DOHH2 (cell line): ENCODE measurements at regions not wholly inside any gene's neighbourhood (a gene's known extent, or its start where the extent isn't known, plus 50 kb on each side); places are given as distances from the start of the nearest gene placed in this dataset.

ENCODE experiments used
- H3F3A ChIP-seq: fragments of 200-600 bp; sonication (generic), shearing (Covaris generic); 2 replicates; pipeline ENCODE4 v1.6.0; 2016; ENCODE audit warnings: antibody characterized with exemption, mild to moderate bottlenecking; ENCODE audit not compliant: control insufficient read depth, insufficient read depth
- H3K27ac ChIP-seq: fragments of 200-600 bp; sonication (generic); 2 replicates; pipeline ENCODE4 v1.5.1; 2014; ENCODE audit warnings: low read depth, mild to moderate bottlenecking, low read length, moderate library complexity
- H3K27me3 ChIP-seq: fragments of 200-600 bp; sonication (generic); 2 replicates; pipeline ENCODE4 v1.6.1; 2014; ENCODE audit warnings: mild to moderate bottlenecking, low read length, mixed read lengths; ENCODE audit not compliant: control insufficient read depth
- H3K36me3 ChIP-seq: fragments of 200-600 bp; sonication (generic); 2 replicates; pipeline ENCODE4 v1.6.1; 2014; ENCODE audit warnings: mild to moderate bottlenecking, low read length, moderate library complexity, mixed read lengths; ENCODE audit not compliant: control insufficient read depth
- H3K4me1 ChIP-seq: fragments of 200-600 bp; sonication (generic); 2 replicates; pipeline ENCODE4 v1.6.1; 2014; ENCODE audit warnings: mild to moderate bottlenecking, low read length, mixed read lengths; ENCODE audit not compliant: control insufficient read depth
- H3K4me2 ChIP-seq: fragments of 200-600 bp; sonication (generic); 2 replicates; pipeline ENCODE4 v1.6.0; 2014; ENCODE audit warnings: mild to moderate bottlenecking, low read length, moderate library complexity
- H3K4me3 ChIP-seq: fragments of 200-600 bp; sonication (generic); 2 replicates; pipeline ENCODE4 v1.5.1; 2014; ENCODE audit warnings: mild to moderate bottlenecking, low read length, mixed read lengths
- H3K79me2 ChIP-seq: fragments of 200-600 bp; sonication (generic); 2 replicates; pipeline ENCODE4 v1.6.1; 2014; ENCODE audit warnings: mild to moderate bottlenecking, low read length, mixed read lengths; ENCODE audit not compliant: control insufficient read depth
- H3K9me2 ChIP-seq: fragments of 200-600 bp; sonication (generic); replicated peaks from 2 replicates; pipeline ENCODE4 v1.6.1; 2014; ENCODE audit warnings: mild to moderate bottlenecking, low read length, mixed read lengths; ENCODE audit not compliant: control insufficient read depth
- H3K9me3 ChIP-seq: fragments of 200-600 bp; sonication (generic); 2 replicates; pipeline ENCODE4 v1.6.1; 2014; ENCODE audit warnings: antibody characterized with exemption, low read length, mixed read lengths; ENCODE audit not compliant: control insufficient read depth, insufficient read depth
- H4K20me1 ChIP-seq: fragments of 200-600 bp; sonication (generic); 2 replicates; pipeline ENCODE4 v1.6.0; 2014; ENCODE audit warnings: low read depth, mild to moderate bottlenecking, antibody characterized with exemption, low read length, moderate library complexity; ENCODE audit not compliant: control insufficient read depth, insufficient read depth
- EZH2phosphoT487 ChIP-seq: fragments of 200-600 bp; sonication (generic); IDR thresholded peaks from 2 replicates; pipeline ENCODE4 v1.6.1; 2017; ENCODE audit warnings: borderline replicate concordance, mild to moderate bottlenecking, antibody characterized with exemption, low read length, moderate library complexity, mixed read lengths
- TF ChIP-seq, protein P1 (sequence below): fragments of 200-600 bp; sonication (generic); IDR thresholded peaks from one replicate; pipeline ENCODE4 v1.5.1; 2014; ENCODE audit warnings: antibody characterized with exemption, mild to moderate bottlenecking, low read depth, low read length; ENCODE audit not compliant: poor library complexity, severe bottlenecking

DNA sequence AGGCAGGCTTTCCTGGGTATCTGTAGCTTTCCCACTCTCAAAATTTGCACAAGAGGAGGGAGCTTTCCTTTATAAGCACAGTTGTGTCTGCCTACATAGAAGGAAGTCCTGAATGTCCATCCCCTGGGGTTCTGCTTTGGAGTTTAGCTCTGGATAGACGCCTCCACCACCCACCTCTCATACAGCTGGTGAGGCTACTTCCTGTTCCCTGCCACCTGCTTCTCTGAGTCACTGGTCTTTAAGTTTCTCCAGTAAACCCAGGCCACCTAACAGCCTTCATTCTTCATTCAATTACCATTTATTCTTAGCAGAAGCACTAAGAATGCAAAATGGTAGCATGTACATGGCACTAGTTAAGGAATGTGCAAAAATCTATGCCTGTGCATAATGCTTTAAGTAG lies 407.8 kb downstream of the CDH2 start:
- TF ChIP-seq, protein P1, sequence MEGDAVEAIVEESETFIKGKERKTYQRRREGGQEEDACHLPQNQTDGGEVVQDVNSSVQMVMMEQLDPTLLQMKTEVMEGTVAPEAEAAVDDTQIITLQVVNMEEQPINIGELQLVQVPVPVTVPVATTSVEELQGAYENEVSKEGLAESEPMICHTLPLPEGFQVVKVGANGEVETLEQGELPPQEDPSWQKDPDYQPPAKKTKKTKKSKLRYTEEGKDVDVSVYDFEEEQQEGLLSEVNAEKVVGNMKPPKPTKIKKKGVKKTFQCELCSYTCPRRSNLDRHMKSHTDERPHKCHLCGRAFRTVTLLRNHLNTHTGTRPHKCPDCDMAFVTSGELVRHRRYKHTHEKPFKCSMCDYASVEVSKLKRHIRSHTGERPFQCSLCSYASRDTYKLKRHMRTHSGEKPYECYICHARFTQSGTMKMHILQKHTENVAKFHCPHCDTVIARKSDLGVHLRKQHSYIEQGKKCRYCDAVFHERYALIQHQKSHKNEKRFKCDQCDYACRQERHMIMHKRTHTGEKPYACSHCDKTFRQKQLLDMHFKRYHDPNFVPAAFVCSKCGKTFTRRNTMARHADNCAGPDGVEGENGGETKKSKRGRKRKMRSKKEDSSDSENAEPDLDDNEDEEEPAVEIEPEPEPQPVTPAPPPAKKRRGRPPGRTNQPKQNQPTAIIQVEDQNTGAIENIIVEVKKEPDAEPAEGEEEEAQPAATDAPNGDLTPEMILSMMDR, result no peak
- no peak for TF ChIP-seq EZH2phosphoT487
- Histone ChIP-seq H4K20me1 (no peaks in the 10 kb centered on the region), H3K4me2 (no peak overlapping the region), H3K9me3 (no peaks in the 10 kb centered on the region), H3K9me2 (no peaks in the 10 kb centered on the region), H3K27ac (no peak overlapping the region), H3F3A (no peaks in the 10 kb centered on the region), H3K27me3 (no peaks in the 10 kb centered on the region), H3K4me1 (no peaks in the 10 kb centered on the region), H3K4me3 (no peak overlapping the region), H3K36me3 (no peaks in the 10 kb centered on the region), H3K79me2 (no peaks in the 10 kb centered on the region)

DNA sequence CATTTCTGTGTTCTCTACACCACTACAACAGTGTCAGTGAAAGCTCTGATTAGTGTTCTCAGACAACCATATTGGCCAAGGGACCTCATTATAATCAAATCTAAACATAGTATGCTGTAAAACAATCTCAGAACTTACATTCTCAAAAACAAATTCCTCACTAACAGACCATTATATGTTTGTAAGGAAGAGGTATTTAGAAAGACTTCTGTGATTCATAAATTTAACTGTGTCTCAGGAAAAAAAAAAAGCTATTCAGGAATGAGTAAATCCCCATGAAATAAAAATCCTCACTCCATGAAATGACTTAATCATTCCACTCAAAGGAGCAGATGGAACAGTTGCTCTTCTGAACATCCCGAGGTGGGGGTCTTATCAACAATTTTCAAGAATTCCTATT lies 413.0 kb downstream of the CDH2 start:
- no peaks in the 10 kb centered on the region for H3K27me3 ChIP-seq
- no peaks in the 10 kb centered on the region for H3F3A ChIP-seq
- no peak for TF ChIP-seq EZH2phosphoT487
- TF ChIP-seq, protein P1, result no peak
- no peaks in the 10 kb centered on the region for H3K9me2 ChIP-seq
- H3K27ac ChIP-seq, result no peak overlapping the region
- H4K20me1 ChIP-seq, result no peaks in the 10 kb centered on the region
- no peaks in the 10 kb centered on the region for H3K79me2 ChIP-seq
- no peaks in the 10 kb centered on the region for H3K4me1 ChIP-seq
- no peak overlapping the region for H3K4me2 ChIP-seq
- H3K4me3 ChIP-seq, result no peak overlapping the region
- no peaks in the 10 kb centered on the region for H3K9me3 ChIP-seq
- H3K36me3 ChIP-seq, result no peaks in the 10 kb centered on the region

DNA sequence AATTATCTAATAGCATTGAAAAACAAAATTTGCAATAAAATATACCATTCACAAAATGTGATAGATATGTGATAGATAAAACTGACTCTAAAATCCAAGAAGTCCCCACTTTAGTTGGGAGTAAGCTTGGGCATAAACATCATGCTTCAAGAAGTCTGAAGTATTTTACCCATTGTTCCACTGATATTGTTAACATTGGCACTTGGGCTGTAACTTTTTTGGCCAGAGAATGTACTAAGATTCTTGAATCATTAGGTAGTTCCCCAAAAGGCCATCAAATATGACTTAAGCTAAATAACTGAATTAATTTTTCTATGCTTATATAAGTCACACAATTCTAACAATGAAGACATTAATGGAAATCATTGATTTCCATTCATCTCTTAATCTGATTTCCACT lies 413.6 kb downstream of the CDH2 start:
- Histone ChIP-seq H3K4me1 (no peaks in the 10 kb centered on the region), H3F3A (no peaks in the 10 kb centered on the region), H3K79me2 (no peaks in the 10 kb centered on the region), H3K36me3 (no peaks in the 10 kb centered on the region), H4K20me1 (no peaks in the 10 kb centered on the region), H3K9me3 (no peaks in the 10 kb centered on the region), H3K4me2 (no peak overlapping the region), H3K27ac (no peak overlapping the region), H3K9me2 (no peaks in the 10 kb centered on the region), H3K27me3 (no peaks in the 10 kb centered on the region), H3K4me3 (no peak overlapping the region)
- TF ChIP-seq, protein P1, result no peak
- no peak for TF ChIP-seq EZH2phosphoT487

DNA sequence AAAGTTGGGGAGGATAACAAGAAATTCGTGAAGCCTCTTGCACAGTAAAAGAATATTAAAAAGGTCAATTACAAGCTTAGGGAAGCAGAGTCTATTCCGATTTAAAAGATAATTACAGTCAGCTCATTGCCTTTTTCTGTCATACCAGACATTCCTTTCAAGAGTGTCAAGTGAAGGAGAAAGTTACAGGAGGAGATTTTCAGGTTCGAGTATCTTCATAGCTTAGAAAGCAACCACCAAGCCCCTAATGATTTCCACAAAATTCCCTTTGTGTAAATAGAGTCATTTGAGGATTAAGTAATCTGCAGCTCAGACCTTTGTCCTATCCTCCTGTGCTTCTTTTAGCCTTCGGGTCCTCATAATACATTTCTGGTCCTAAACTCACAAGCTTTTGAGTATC lies 414.9 kb downstream of the CDH2 start:
- Histone ChIP-seq H3K9me3 (no peaks in the 10 kb centered on the region), H4K20me1 (no peaks in the 10 kb centered on the region)

More for the DNA sequence above, 414.9 kb downstream of the CDH2 start:
- Histone ChIP-seq H3K79me2 (no peaks in the 10 kb centered on the region), H3K27ac (no peak overlapping the region), H3K36me3 (no peaks in the 10 kb centered on the region), H3K9me2 (no peaks in the 10 kb centered on the region), H3F3A (no peaks in the 10 kb centered on the region), H3K27me3 (no peaks in the 10 kb centered on the region), H3K4me1 (no peaks in the 10 kb centered on the region), H3K4me2 (no peak overlapping the region), H3K4me3 (no peak overlapping the region)
- no peak for TF ChIP-seq EZH2phosphoT487
- TF ChIP-seq, protein P1, result no peak
